ENCODE measurements at regions not wholly inside any gene's neighbourhood (a gene's known extent, or its start where the extent isn't known, plus 50 kb on each side); places are given as distances from the start of the nearest gene placed in this dataset.

DNA sequence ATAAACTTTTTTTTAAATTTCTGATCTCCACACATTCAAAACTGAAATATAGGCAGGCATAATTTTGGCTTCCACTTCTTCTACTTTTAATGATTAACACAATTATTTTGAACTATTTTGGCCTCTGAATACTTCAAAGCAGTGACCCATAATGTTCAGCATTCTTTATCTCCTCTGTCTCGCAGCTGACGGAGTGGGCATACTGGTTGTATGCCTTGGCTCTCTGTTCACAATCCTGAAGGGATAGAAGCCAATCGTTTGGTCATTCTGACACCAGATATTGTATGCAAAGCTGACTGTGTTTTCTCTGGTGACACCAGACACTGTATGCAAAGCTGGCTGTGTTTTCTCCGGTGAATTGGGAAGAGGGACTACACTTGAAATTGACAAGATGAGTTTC is 833.0 kb downstream of the EFNB2 start:
- no peak for TF ChIP-seq ZNF248 (tag by site-specific recombination; IDR thresholded peaks at IDR 0.05)
- TF ChIP-seq ZNF24 (tag by site-specific recombination; IDR thresholded peaks at IDR 0.05) = no peak
- no peak for TF ChIP-seq ZNF132 (tag by site-specific recombination; IDR thresholded peaks at IDR 0.05; ENCODE audit: borderline replicate concordance)
- TF ChIP-seq, protein P1, sequence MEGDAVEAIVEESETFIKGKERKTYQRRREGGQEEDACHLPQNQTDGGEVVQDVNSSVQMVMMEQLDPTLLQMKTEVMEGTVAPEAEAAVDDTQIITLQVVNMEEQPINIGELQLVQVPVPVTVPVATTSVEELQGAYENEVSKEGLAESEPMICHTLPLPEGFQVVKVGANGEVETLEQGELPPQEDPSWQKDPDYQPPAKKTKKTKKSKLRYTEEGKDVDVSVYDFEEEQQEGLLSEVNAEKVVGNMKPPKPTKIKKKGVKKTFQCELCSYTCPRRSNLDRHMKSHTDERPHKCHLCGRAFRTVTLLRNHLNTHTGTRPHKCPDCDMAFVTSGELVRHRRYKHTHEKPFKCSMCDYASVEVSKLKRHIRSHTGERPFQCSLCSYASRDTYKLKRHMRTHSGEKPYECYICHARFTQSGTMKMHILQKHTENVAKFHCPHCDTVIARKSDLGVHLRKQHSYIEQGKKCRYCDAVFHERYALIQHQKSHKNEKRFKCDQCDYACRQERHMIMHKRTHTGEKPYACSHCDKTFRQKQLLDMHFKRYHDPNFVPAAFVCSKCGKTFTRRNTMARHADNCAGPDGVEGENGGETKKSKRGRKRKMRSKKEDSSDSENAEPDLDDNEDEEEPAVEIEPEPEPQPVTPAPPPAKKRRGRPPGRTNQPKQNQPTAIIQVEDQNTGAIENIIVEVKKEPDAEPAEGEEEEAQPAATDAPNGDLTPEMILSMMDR (tag by site-specific recombination; IDR thresholded peaks at IDR 0.05) = no peak
